ENCODE measurements at regions not wholly inside any gene's neighbourhood (a gene's known extent, or its start where the extent isn't known, plus 50 kb on each side); places are given as distances from the start of the nearest gene placed in this dataset.
A peak's percentile ranks its signal among the peaks of the same experiment; 100 is the strongest.

DNA sequence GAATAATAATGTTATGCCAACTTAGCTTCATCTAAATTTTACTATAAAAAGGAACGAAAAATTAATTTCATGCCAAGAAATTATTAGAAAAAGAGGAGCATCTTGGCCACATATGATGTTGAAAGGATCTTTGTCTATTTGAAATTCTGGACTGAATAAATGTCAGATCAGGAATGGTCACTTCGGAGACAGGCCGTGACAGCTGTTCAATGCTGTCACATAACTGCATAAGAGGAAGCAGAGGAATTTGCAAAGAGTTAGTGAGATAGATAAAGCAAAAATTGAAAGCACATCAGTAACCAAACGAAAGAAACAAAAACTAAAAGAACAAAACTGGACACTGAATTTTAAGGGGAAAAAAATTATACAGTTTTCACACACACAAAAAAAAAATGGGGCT is 100.9 kb downstream of the GASK1B start:
- TF ChIP-seq, protein P1, sequence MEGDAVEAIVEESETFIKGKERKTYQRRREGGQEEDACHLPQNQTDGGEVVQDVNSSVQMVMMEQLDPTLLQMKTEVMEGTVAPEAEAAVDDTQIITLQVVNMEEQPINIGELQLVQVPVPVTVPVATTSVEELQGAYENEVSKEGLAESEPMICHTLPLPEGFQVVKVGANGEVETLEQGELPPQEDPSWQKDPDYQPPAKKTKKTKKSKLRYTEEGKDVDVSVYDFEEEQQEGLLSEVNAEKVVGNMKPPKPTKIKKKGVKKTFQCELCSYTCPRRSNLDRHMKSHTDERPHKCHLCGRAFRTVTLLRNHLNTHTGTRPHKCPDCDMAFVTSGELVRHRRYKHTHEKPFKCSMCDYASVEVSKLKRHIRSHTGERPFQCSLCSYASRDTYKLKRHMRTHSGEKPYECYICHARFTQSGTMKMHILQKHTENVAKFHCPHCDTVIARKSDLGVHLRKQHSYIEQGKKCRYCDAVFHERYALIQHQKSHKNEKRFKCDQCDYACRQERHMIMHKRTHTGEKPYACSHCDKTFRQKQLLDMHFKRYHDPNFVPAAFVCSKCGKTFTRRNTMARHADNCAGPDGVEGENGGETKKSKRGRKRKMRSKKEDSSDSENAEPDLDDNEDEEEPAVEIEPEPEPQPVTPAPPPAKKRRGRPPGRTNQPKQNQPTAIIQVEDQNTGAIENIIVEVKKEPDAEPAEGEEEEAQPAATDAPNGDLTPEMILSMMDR (conservative IDR thresholded peaks at IDR 0.05; ENCODE audit: low read length) = no peak
- no peak for DNase-seq (ENCODE audit: low read depth)
- no peak overlapping the region for H3K4me3 ChIP-seq (ENCODE audit: low read length)

DNA sequence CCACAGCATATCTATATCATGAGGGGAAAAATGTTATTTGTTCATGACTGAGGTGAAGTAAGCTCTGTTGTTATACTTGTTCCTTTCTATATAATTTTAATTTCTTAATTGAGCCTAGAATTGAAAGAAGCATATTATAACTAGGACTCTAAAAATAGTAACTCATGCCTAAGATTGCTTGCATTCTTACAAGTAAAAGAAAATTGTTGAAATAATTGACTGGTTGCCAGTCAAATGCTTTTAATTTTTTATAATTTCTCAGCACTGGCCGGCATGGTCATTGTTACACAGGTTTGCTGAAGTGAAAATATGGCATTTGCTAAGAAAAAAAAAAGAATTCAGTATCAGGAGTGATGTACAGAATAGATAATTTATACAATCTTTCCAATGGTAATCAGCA is 104.8 kb downstream of the GASK1B start:
- H3K4me3 ChIP-seq (ENCODE audit: low read length) = no peak overlapping the region
- peak; percentile 73 for DNase-seq (ENCODE audit: low read depth)
- TF ChIP-seq, protein P1 (conservative IDR thresholded peaks at IDR 0.05; ENCODE audit: low read length) = no peak

GRCh38 chr4:158067646-158068045 is 105.2 kb downstream of the GASK1B start:
- TF ChIP-seq, protein P1 (conservative IDR thresholded peaks at IDR 0.05; ENCODE audit: low read length) = no peak
- H3K4me3 ChIP-seq (ENCODE audit: low read length) = no peak overlapping the region
- DNase-seq (ENCODE audit: low read depth) = peak; percentile 80

DNA sequence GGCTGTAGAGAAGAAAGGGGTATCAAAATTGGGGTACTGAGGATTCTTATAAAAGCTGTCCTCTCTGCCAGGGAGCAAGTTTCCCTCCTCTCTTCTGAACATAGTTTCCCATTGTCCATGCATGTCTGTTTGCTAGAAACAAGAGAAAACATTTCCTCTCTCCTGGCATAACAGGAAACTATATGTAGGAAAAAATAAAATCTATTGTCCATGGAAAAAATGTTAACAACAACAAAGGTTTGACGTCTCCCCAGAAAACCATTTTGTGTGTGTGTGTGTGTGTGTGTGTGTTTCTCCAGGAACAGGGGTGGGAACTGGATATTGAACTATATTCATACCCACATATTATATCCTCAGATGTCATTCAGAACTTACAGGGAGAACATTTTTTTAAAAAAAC is 107.2 kb downstream of the GASK1B start:
- no peak for DNase-seq (ENCODE audit: low read depth)
- TF ChIP-seq, protein P1 (conservative IDR thresholded peaks at IDR 0.05; ENCODE audit: low read length) = no peak

GRCh38 chr4:158065176-158065575 is 107.6 kb downstream of the GASK1B start:
- no peak for DNase-seq (ENCODE audit: low read depth)
- H3K4me3 ChIP-seq (ENCODE audit: low read length) = no peak overlapping the region
- TF ChIP-seq, protein P1 (conservative IDR thresholded peaks at IDR 0.05; ENCODE audit: low read length) = no peak

More for the DNA sequence above, 107.2 kb downstream of the GASK1B start:
- H3K4me3 ChIP-seq (ENCODE audit: low read length) = no peak overlapping the region

GRCh38 chr4:158056689-158057245 is 116.1 kb downstream of the GASK1B start:
- no peak overlapping the region for H3K4me3 ChIP-seq (ENCODE audit: low read length)
- TF ChIP-seq, protein P1 (conservative IDR thresholded peaks at IDR 0.05; ENCODE audit: low read length) = no peak
- no peak for DNase-seq (ENCODE audit: low read depth)

DNA sequence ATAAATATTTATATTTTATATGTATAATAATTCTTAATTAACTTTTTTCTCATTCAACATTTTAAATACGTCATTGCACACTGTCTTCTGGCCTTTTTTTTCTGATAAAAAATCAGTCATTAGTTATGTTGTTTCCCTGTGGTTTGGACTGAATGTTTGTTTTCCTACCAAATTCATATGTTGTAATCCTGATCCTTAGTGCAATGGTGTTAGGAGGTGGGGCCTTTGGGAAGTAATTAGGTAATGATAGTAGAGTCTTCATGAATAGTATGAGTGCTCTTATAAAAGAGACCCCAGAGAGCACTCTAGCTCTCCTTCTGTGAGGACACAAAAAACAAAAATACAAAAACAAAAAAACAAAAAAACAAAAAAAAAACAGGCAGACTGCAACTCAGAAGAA is 117.2 kb downstream of the GASK1B start:
- peak; percentile 12 for DNase-seq (ENCODE audit: low read depth)
- TF ChIP-seq, protein P1 (conservative IDR thresholded peaks at IDR 0.05; ENCODE audit: low read length) = no peak

More for the DNA sequence above, 117.2 kb downstream of the GASK1B start:
- no peak overlapping the region for H3K4me3 ChIP-seq (ENCODE audit: low read length)

Measured in AG10803 (cell line).